ENCODE measurements at regions not wholly inside any gene's neighbourhood (a gene's known extent, or its start where the extent isn't known, plus 50 kb on each side); places are given as distances from the start of the nearest gene placed in this dataset.

DNA sequence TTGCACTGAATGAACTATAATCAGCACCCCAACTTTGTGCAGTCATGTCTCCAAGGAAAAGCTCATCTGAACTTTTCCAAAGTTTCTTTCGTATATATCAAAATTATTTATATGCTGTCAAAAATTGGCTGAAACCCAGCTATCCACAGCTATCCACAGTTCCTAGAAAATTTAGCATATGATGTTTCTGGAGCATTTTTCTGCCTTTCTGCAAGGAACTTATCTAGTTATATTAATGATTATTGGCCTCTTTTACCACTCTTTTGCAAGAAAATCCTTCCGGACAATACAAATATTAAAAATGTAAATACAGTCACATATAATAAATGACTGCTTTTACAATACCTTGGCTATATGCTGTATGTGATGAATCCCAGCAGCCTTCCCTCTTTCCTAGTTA, 270.2 kb downstream of the TMEM167A start:
- Histone ChIP-seq H3K4me3 (no peak overlapping the region), H3K4me1 (no peaks in the 10 kb centered on the region), H3K27ac (no peak overlapping the region), H3K9me3 (no peaks in the 10 kb centered on the region), H3K4me2 (no peak overlapping the region)
- FAIRE-seq (no peak), DNase-seq (ENCODE audit: low read depth in 1 of 2, low spot score in 1 of 2) (no peak), ATAC-seq (no peak)
- TF ChIP-seq HEYL (CRISPR knock-in tag; IDR thresholded peaks at IDR 0.05) = no peak
- no peak for TF ChIP-seq NR3C1 (IDR thresholded peaks at IDR 0.05)
- TF ChIP-seq BHLHE40 (IDR thresholded peaks at IDR 0.05; ENCODE audit: low read depth, low read length) = no peak
- no peak for TF ChIP-seq KDM1A (IDR thresholded peaks at IDR 0.05; ENCODE audit: low read depth)
- no peak for TF ChIP-seq HMGXB4 (CRISPR knock-in tag; IDR thresholded peaks at IDR 0.05; ENCODE audit: borderline replicate concordance)
- no peak for TF ChIP-seq CHD4 (IDR thresholded peaks at IDR 0.05; ENCODE audit: borderline replicate concordance)
- TF ChIP-seq, protein P1, sequence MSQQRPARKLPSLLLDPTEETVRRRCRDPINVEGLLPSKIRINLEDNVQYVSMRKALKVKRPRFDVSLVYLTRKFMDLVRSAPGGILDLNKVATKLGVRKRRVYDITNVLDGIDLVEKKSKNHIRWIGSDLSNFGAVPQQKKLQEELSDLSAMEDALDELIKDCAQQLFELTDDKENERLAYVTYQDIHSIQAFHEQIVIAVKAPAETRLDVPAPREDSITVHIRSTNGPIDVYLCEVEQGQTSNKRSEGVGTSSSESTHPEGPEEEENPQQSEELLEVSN (IDR thresholded peaks at IDR 0.05; ENCODE audit: borderline replicate concordance, low read depth) = no peak
- no peak for TF ChIP-seq SREBF2 (IDR thresholded peaks at IDR 0.05)
- no peak for TF ChIP-seq USF2 (IDR thresholded peaks at IDR 0.05)
- TF ChIP-seq HES2 (IDR thresholded peaks at IDR 0.05) = no peak
- no peak for TF ChIP-seq ZC3H11A (IDR thresholded peaks at IDR 0.05)
- no peak for TF ChIP-seq CBX2 (IDR thresholded peaks at IDR 0.05; ENCODE audit: borderline replicate concordance, low read depth)
- no peak for TF ChIP-seq MAZ (IDR thresholded peaks at IDR 0.05; ENCODE audit: borderline replicate concordance, low read depth, low read length)
- TF ChIP-seq RAD21 (conservative IDR thresholded peaks at IDR 0.05 in 1 of 2, IDR thresholded peaks at IDR 0.05 in 1 of 2) = no peak
- TF ChIP-seq EP300 (IDR thresholded peaks at IDR 0.05) = no peak
- no peak for TF ChIP-seq ELK1 (IDR thresholded peaks at IDR 0.05; ENCODE audit: low read depth, low read length)
- TF ChIP-seq PHF8 (IDR thresholded peaks at IDR 0.05; ENCODE audit: borderline replicate concordance, low read depth) = no peak
- no peak for TF ChIP-seq BCL3 (IDR thresholded peaks at IDR 0.05)
- ChIA-PET POLR2A (no interaction called here), CTCF (no interaction called here)
- 72% methylated on average over 2 of the region's 2 CpGs for WGBS (ENCODE audit: missing lambda C conversion rate)

- no peak overlapping the region for H3K27ac ChIP-seq
- H3K4me1 ChIP-seq = no peaks in the 10 kb centered on the region
- CTCF ChIA-PET = interaction anchor here (0.6 kb wide), 1 partner anchor 12 kb away, joined by 3 read pairs; no protein-coding TSS in a partner anchor
- POLR2A ChIA-PET = no interaction called here
- H3K4me3 ChIP-seq = no peak overlapping the region
- no peaks in the 10 kb centered on the region for H3K9me3 ChIP-seq
- DNase-seq (ENCODE audit: low read depth in 1 of 2, low spot score in 1 of 2) (no peak), ATAC-seq (no peak), FAIRE-seq (no peak)
- TF ChIP-seq CHD2 (IDR thresholded peaks at IDR 0.05; ENCODE audit: low read length, partially characterized antibody) (no peak), POLR2AphosphoS2 (conservative IDR thresholded peaks at IDR 0.05; ENCODE audit: low read length) (no peak)
- H3K4me2 ChIP-seq = no peak overlapping the region
- WGBS (ENCODE audit: missing lambda C conversion rate) = 31% methylated on average over 5 of the region's 5 CpGs
These were observed 270.7 kb downstream of the TMEM167A start for GRCh38 chr5:82806513-82806912.
